Midbrain (tissue), 1 donor: ENCODE measurements at regions not wholly inside any gene's neighbourhood (a gene's known extent, or its start where the extent isn't known, plus 50 kb on each side); places are given as distances from the start of the nearest gene placed in this dataset.

Experiments
- DNase-seq: peaks from one replicate; lab custom pipeline; 2025; lab: John Stamatoyannopoulos, UW

- no peak for DNase-seq
Measured at GRCh38 chr4:161002386-161002785, 1161.4 kb downstream of the FSTL5 start.

DNA sequence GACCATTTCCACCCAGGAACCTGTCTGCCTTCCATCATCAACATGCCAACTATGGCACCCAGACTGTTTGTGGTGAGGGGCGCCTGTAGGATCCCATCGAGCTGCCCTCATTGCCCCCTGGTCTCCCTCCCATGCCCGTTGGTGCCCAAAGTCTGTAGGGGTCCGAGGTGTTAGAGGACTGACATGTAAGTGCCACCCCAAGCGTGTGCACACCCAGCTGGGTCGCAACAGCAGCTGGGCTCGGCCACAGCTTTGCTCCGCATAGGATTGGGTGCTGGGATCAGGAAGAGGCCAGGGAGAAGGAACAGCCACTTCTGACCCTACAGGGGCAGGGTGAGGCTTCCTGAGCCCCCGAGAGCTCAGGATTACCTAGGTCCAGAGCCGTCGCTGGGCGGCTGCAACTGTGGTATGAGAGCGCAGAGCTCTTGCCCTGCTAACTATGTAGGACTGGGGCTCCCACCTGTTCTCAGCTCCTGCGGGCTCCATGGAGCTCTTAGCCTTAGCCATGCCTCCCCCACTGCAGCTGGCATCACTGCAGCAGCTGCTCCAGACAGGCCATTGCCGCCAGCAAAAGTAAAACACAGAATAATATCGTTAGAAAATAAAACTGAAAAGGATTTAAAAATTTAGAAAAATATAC lies 1160.3 kb downstream of the FSTL5 start:
- no peak for DNase-seq

GRCh38 chr4:161005746-161006145 lies 1158.1 kb downstream of the FSTL5 start:
- no peak for DNase-seq

GRCh38 chr4:161008527-161008926 lies 1155.3 kb downstream of the FSTL5 start:
- DNase-seq = no peak

DNA sequence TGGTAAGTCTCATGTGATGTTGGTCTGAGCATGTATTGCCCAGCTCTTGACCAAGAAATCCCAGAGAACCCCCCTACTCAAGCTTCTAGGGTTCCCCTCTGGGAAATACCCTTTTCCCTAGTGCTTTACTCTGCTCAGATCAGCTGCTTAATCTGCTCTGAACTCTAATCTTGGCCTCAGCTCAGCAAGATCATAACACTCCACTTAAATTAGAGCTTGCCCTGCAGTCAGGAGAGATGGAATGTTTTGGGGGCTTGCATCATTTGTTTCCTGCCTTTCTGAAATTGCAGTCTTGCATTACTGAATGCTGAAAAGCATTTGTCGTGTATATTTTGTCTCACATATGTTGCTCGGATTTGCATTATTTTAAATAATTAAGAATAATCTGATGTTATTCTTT lies 1153.6 kb downstream of the FSTL5 start:
- no peak for DNase-seq
